ENCODE measurements at regions not wholly inside any gene's neighbourhood (a gene's known extent, or its start where the extent isn't known, plus 50 kb on each side); places are given as distances from the start of the nearest gene placed in this dataset.

GRCh38 chr6:91660893-91661292, 1074.0 kb upstream of the MAP3K7 start:
- Histone ChIP-seq H3K4me1 (ENCODE audit: control insufficient read depth, insufficient read depth, low read length) (no peaks in the 10 kb centered on the region), H3K9me3 (ENCODE audit: control insufficient read depth, low read length) (no peaks in the 10 kb centered on the region), H3K27me3 (ENCODE audit: control insufficient read depth, insufficient read depth) (no peaks in the 10 kb centered on the region), H3K4me3 (ENCODE audit: low read length) (no peak overlapping the region), H3K27ac (ENCODE audit: low read length) (no peak overlapping the region)
- intact Hi-C loops (cut with DNase I), result no loop called here
- DNase-seq (no peak), ATAC-seq (no peak)
- WGBS, result 82% methylated on average over 1 of the region's 1 CpG

GRCh38 chr6:91659891-91660290, 1073.0 kb upstream of the MAP3K7 start:
- WGBS, result 91% methylated on average over 1 of the region's 1 CpG
- ATAC-seq, result no peak
- DNase-seq, result no peak
- no peak overlapping the region for H3K27ac ChIP-seq (ENCODE audit: low read length)
- intact Hi-C loops (cut with DNase I), result no loop called here
- no peak overlapping the region for H3K4me3 ChIP-seq (ENCODE audit: low read length)
- H3K4me1 ChIP-seq (ENCODE audit: control insufficient read depth, insufficient read depth, low read length), result no peaks in the 10 kb centered on the region
- no peaks in the 10 kb centered on the region for H3K27me3 ChIP-seq (ENCODE audit: control insufficient read depth, insufficient read depth)
- no peaks in the 10 kb centered on the region for H3K9me3 ChIP-seq (ENCODE audit: control insufficient read depth, low read length)

- no peaks in the 10 kb centered on the region for H3K4me1 ChIP-seq (ENCODE audit: control insufficient read depth, insufficient read depth, low read length)
- 23% methylated on average over 6 of the region's 6 CpGs for WGBS
- no peak for DNase-seq
- H3K4me3 ChIP-seq (ENCODE audit: low read length), result no peak overlapping the region
- H3K27me3 ChIP-seq (ENCODE audit: control insufficient read depth, insufficient read depth), result no peaks in the 10 kb centered on the region
- intact Hi-C loops (cut with DNase I), result no loop called here
- no peak for ATAC-seq
- H3K9me3 ChIP-seq (ENCODE audit: control insufficient read depth, low read length), result no peaks in the 10 kb centered on the region
- no peak overlapping the region for H3K27ac ChIP-seq (ENCODE audit: low read length)
Measured at GRCh38 chr6:91654793-91655192, 1067.9 kb upstream of the MAP3K7 start.

GRCh38 chr6:91654357-91654756, 1067.5 kb upstream of the MAP3K7 start:
- intact Hi-C loops (cut with DNase I), result no loop called here
- Histone ChIP-seq H3K4me1 (ENCODE audit: control insufficient read depth, insufficient read depth, low read length) (no peaks in the 10 kb centered on the region), H3K27me3 (ENCODE audit: control insufficient read depth, insufficient read depth) (no peaks in the 10 kb centered on the region), H3K9me3 (ENCODE audit: control insufficient read depth, low read length) (no peaks in the 10 kb centered on the region), H3K4me3 (ENCODE audit: low read length) (no peak overlapping the region), H3K27ac (ENCODE audit: low read length) (no peak overlapping the region)
- DNase-seq (no peak), ATAC-seq (no peak)
- 11% methylated on average over 3 of the region's 3 CpGs for WGBS

- no peak overlapping the region for H3K27ac ChIP-seq (ENCODE audit: low read length)
- DNase-seq, result no peak
- no peak for ATAC-seq
- no peak overlapping the region for H3K4me3 ChIP-seq (ENCODE audit: low read length)
- 34% methylated on average over 5 of the region's 5 CpGs for WGBS
- no peaks in the 10 kb centered on the region for H3K4me1 ChIP-seq (ENCODE audit: control insufficient read depth, insufficient read depth, low read length)
- intact Hi-C loops (cut with DNase I), result no loop called here
- H3K27me3 ChIP-seq (ENCODE audit: control insufficient read depth, insufficient read depth), result no peaks in the 10 kb centered on the region
- no peaks in the 10 kb centered on the region for H3K9me3 ChIP-seq (ENCODE audit: control insufficient read depth, low read length)
Measured at GRCh38 chr6:91653895-91654294, 1067.0 kb upstream of the MAP3K7 start.

GRCh38 chr6:91653076-91653723, 1066.3 kb upstream of the MAP3K7 start:
- intact Hi-C loops (cut with DNase I), result no loop called here
- 59% methylated on average over 6 of the region's 6 CpGs for whole genome bisulfite sequencing

GRCh38 chr6:91646649-91647048, 1059.8 kb upstream of the MAP3K7 start:
- intact Hi-C loops (cut with DNase I), result no loop called here
- ATAC-seq (no peak), DNase-seq (no peak)
- WGBS, result 35% methylated on average over 1 of the region's 1 CpG
- Histone ChIP-seq H3K27me3 (ENCODE audit: control insufficient read depth, insufficient read depth) (no peaks in the 10 kb centered on the region), H3K9me3 (ENCODE audit: control insufficient read depth, low read length) (no peaks in the 10 kb centered on the region), H3K4me3 (ENCODE audit: low read length) (no peak overlapping the region), H3K4me1 (ENCODE audit: control insufficient read depth, insufficient read depth, low read length) (no peaks in the 10 kb centered on the region), H3K27ac (ENCODE audit: low read length) (no peak overlapping the region)

More at GRCh38 chr6:91653076-91653723, 1066.3 kb upstream of the MAP3K7 start:
- H3K27ac ChIP-seq (ENCODE audit: low read length), result no peak overlapping the region
- no peaks in the 10 kb centered on the region for H3K9me3 ChIP-seq (ENCODE audit: control insufficient read depth, low read length)
- DNase-seq, result no peak
- H3K4me1 ChIP-seq (ENCODE audit: control insufficient read depth, insufficient read depth, low read length), result no peaks in the 10 kb centered on the region
- no peak overlapping the region for H3K4me3 ChIP-seq (ENCODE audit: low read length)
- no peaks in the 10 kb centered on the region for H3K27me3 ChIP-seq (ENCODE audit: control insufficient read depth, insufficient read depth)
- no peak for ATAC-seq

GRCh38 chr6:91645811-91646210, 1058.9 kb upstream of the MAP3K7 start:
- no peak for DNase-seq
- Histone ChIP-seq H3K4me1 (ENCODE audit: control insufficient read depth, insufficient read depth, low read length) (no peaks in the 10 kb centered on the region), H3K27me3 (ENCODE audit: control insufficient read depth, insufficient read depth) (no peaks in the 10 kb centered on the region), H3K4me3 (ENCODE audit: low read length) (no peak overlapping the region), H3K9me3 (ENCODE audit: control insufficient read depth, low read length) (no peaks in the 10 kb centered on the region), H3K27ac (ENCODE audit: low read length) (no peak overlapping the region)
- intact Hi-C loops (cut with DNase I), result no loop called here
- WGBS, result 46% methylated on average over 2 of the region's 2 CpGs
- no peak for ATAC-seq

GRCh38 chr6:91637217-91637616, 1050.3 kb upstream of the MAP3K7 start:
- Histone ChIP-seq H3K4me3 (ENCODE audit: low read length) (no peak overlapping the region), H3K4me1 (ENCODE audit: control insufficient read depth, insufficient read depth, low read length) (no peaks in the 10 kb centered on the region), H3K9me3 (ENCODE audit: control insufficient read depth, low read length) (no peaks in the 10 kb centered on the region), H3K27me3 (ENCODE audit: control insufficient read depth, insufficient read depth) (no peaks in the 10 kb centered on the region), H3K27ac (ENCODE audit: low read length) (no peak overlapping the region)
- DNase-seq, result no peak
- WGBS, result 78% methylated on average over 1 of the region's 1 CpG
- intact Hi-C loops (cut with DNase I), result no loop called here
- ATAC-seq, result no peak

- no peaks in the 10 kb centered on the region for H3K9me3 ChIP-seq (ENCODE audit: control insufficient read depth, low read length)
- H3K27me3 ChIP-seq (ENCODE audit: control insufficient read depth, insufficient read depth), result no peaks in the 10 kb centered on the region
- H3K4me1 ChIP-seq (ENCODE audit: control insufficient read depth, insufficient read depth, low read length), result no peaks in the 10 kb centered on the region
- no peak for ATAC-seq
- no peak overlapping the region for H3K27ac ChIP-seq (ENCODE audit: low read length)
- WGBS, result 69% methylated on average over 1 of the region's 1 CpG
- no peak overlapping the region for H3K4me3 ChIP-seq (ENCODE audit: low read length)
- DNase-seq, result no peak
- intact Hi-C loops (cut with DNase I), result no loop called here
Measured at GRCh38 chr6:91634791-91635190, 1047.9 kb upstream of the MAP3K7 start.

GRCh38 chr6:91633374-91634111, 1046.7 kb upstream of the MAP3K7 start:
- H3K4me3 ChIP-seq (ENCODE audit: low read length), result no peak overlapping the region
- no peaks in the 10 kb centered on the region for H3K27me3 ChIP-seq (ENCODE audit: control insufficient read depth, insufficient read depth)
- WGBS, result 74% methylated on average over 8 of the region's 8 CpGs
- intact Hi-C loops (cut with DNase I), result no loop called here
- no peaks in the 10 kb centered on the region for H3K9me3 ChIP-seq (ENCODE audit: control insufficient read depth, low read length)
- H3K4me1 ChIP-seq (ENCODE audit: control insufficient read depth, insufficient read depth, low read length), result no peaks in the 10 kb centered on the region
- H3K27ac ChIP-seq (ENCODE audit: low read length), result no peak overlapping the region
- DNase-seq (no peak), ATAC-seq (no peak)
